GM18867 (cell line): ENCODE measurements at regions not wholly inside any gene's neighbourhood (a gene's known extent, or its start where the extent isn't known, plus 50 kb on each side); places are given as distances from the start of the nearest gene placed in this dataset.

Experiments
- ATAC-seq: cut with Tn5 transposase; IDR thresholded peaks from one replicate; pipeline ENCODE4 v1.9.1; 2021; ENCODE audit warnings: mild to moderate bottlenecking, moderate library complexity; ENCODE audit not compliant: unreplicated experiment

DNA sequence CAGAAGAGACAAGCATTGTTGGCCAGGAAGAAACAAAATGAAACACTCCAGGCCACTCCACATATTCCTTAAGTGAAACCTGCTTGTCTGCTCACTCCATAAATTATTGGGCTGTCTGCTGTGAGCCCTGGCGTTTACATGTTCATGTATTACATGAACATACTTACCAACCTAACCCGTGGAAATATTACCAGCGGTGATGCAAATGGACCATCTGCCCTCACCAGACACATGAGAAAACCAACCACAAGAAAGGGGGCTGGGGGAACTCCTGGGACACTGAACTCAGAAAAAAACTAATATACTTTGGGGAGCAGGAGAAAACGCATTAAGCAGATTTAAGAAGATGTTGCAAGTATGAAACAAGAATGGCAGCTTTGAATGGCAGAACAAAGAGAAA is 731.2 kb upstream of the IGFBP3 start:
- ATAC-seq, result peak; percentile 36

DNA sequence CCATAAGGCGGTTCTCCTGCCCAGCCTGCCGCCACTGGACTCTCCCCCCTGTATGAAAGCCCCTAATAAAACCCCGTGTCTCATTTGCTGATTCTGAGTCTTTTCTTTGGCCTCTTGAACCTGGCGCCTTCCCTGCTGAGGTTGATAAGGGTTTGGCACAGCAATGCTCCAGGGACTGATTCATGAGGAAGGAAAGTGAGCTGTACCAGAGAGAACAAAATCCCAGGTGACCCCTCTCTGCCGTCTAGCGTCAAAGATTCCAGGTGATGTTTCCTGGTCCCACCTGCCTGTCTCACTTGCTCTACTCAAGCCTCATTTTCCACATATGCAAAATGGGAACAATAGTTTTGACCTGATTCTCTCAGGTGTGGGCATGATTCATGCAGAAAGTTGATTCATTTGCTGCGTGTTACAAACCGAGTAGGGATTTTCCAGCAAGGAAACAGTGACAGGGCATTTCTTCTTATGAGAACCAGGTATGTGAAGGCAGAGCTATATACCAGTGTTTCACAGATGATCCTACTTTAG is 730.6 kb upstream of the IGFBP3 start:
- ATAC-seq, result peak; percentile 37

DNA sequence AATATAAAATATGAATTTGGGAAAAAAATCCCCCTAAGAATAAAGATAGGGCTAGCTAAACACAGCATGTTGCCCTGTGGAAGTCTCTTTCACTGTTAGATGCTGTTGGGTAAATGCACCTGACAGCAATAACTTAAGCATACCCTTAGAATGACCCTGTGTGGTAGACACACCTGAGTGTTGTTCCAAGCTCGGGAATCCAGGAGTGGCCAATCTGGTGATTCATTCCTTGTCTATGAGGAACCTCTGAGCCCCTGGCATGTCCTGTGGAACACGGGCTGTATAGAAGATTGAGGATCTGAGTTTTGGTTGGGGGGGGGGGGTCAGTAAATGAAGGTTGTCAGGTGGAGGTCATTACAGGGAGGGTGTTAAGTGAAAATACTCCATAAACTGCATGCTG is 730.0 kb upstream of the IGFBP3 start:
- ATAC-seq, result no peak

DNA sequence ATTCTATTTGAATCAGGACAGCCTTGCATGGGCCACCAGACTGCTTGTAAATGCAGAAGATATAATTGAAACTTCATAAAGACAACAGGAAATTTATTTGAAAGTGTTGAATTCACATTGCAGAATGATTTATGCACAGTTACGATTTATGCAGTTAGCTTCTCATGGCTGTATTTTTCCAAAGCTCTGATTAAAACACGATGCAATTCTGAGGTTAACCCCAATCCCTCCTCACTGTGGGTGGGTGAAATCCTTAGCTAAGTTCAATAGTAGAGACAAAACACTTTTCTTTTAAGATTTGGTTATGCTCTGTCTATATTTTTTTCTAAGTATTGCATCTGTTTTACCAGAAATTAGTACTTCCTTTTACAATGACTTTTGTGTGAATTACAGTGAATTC is 728.8 kb upstream of the IGFBP3 start:
- ATAC-seq, result no peak

DNA sequence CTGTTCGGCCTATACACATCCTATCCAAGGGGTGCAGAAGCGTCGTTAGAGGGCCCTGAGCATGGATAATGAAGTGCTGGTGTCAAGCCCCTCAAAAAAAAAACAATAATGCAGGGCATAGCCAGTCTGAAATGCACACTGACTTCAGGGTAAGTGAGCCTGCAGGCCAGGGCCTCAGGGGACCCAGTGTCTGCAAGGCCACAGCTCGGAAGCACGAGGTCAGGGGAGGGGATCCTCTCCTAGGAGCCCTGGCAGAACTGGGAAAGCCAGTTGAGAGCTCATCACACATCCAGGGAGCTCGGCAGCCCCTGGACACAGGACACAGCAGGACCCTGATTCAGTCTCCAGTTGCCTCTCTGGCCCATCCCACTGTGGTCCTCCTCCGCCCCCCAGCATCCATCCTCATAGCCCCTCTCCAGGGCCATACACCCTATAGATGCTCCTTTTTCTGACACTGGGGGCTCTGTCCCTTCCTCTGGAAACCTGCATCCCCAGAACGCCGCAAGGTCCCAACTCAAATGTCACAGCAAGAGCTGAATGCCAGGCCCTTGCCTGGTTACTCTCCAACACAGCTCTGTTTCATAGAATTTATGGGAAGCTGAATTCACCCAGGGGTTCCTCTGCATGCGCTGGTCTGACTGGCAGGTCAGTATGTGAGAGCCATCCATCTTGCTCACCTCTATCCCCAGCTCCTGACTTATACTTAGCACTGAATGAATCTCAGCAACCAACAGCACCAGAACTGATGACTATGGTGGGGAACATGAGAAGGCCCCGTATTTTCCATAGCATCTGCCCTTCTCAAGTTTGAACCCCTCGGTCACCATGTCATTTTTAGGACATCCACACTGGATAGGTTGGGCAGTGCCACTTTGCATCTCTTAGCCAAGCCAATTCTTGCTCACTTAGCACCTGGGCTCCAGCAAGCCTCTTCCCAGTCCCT is 717.0 kb upstream of the IGFBP3 start:
- no peak for ATAC-seq

DNA sequence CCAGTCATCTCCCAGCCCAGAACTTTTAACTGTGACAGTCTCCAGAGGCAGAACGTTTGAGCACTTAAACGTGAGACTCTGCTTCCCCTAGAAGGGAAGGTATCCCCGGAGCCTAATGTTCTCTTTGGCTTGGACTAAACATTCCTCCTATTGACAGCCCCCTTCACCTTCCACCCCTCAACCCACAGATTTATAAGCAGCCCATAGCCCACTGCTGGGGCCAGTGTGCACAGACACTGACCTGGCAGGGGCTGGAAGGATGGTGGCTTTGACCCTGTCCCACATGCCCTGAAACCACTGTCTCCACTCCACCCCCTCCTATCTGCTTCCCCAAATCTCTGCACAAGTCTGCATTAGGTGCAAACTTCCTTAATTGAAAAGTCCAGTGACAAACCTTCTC is 715.0 kb upstream of the IGFBP3 start:
- no peak for ATAC-seq

DNA sequence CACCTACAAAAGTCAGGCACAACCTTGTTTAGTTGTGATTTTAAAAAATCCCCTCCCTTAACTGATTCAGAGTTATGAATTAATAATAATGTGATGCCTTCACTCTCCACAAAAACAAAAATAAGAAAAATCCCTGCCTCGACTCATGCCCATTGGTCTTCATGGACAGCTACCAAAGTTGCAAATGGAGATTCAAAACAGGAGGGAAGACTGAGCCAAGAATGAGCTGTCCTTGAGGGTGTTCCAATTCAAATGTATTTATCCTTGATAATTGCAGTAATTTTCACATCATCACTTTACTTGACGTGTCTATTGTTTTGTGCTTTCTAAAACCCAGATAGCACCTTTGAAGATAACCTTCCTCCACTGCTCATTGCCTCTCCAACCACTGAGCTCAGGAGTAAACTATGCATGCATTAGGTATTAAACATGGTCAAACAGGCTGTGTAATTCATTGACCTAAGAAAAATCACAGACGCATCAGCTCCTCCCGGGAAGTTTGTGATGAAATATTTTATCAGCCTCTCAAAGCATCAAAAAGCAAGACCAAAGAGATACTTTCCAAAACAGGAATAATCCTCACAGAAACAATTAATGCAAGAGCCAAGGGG is 712.7 kb upstream of the IGFBP3 start:
- no peak for ATAC-seq

DNA sequence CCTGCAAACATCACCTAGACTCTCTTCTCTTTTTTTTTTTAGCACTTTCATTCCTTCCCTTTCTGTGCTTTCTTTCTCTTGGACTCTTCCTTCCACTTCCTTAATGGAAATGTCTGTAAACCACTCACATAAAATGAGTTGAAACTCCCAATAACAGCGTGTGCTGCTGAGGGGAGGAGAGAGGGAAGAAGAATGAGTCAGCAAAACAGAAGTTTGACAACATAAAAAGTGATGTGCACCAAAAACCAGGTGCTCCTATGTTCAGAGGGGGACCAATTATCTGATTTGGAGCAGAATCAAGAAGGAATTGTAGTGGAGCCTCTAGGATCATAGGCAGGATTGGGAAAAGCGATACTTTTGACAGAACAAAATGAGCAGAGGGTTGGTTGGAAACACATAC is 712.1 kb upstream of the IGFBP3 start:
- no peak for ATAC-seq

DNA sequence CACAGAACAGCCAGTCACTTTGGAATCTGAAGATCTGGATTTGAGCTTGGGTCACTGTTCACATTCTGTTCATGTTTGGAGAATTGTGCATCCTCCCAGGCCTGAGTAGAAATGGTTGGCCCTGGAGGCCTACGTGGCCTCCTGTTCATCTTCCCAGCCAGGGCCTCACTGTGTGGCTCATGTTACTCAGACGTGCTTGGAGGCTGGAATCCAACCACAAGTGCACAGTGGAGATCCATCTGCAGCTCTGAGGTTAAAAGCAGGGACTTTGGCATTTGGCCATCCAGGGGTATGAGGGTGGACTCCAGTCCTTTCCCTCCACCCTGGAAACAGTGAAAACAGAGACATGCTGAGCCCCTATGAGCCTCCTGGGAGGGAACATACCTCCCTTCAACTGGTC is 709.0 kb upstream of the IGFBP3 start:
- ATAC-seq, result no peak

DNA sequence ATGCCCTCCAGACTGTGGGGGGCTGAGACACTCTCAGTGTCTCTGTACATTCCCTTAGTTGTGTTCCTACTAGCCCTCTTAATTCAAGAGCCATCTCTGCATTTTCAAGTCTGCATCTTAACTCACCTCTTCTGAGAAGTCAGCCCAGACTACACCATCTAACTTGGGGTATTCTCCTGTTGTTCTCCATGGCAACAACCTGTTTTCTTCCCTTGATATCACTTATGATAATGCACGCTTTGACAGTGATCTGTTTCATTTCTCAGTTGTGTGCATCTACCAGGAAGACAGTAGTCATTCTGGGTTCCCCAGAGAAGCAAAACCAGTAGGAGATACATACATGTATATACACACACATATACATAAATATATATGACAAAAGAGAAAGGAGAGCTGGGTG is 707.3 kb upstream of the IGFBP3 start:
- no peak for ATAC-seq

DNA sequence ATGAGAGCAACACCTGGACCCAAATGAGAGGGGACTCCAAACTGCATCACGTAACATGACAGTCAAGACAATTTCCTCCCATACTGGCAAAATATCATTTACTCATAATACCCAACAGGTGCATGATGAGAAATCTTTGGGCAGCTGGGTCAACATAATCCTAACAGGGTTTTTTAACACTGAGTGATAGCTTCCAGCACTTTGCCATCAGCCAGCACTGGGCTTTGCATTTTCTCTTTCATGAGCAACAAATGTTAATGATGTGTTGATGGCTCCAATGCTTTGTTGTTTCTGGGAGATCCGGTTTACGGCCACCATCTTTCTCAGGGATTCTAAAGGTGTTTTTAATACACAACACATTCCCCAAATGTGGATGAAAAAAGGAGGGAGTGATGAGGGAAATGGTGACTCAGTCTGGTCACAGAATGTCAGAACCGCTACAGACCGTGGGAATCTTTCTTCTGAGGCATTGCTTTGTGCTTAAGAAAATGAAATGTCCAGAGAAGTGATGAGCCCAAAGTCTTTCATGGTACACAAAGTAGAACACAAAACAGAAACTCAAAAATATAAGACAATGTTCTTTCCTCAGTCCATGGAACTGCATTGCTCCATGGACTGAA is 705.7 kb upstream of the IGFBP3 start:
- ATAC-seq, result no peak

DNA sequence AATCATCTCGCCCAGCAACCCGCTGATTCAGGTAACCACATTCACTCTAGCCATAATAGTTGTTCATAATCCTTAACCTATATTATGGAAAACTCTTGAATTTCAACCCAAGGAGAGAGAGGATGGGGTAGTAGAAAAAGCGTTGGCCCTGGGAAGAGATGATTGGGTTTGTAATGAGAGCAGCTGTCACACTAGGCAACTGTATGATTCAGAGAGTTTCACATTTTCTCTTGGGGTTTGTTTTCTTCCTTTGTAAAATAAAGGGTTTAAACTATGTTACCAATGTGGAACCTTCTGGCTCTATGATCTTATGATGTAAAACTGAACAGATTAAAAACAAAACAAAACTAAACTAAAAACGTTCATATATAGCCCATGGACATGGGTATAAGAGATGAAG is 705.2 kb upstream of the IGFBP3 start:
- ATAC-seq, result no peak

DNA sequence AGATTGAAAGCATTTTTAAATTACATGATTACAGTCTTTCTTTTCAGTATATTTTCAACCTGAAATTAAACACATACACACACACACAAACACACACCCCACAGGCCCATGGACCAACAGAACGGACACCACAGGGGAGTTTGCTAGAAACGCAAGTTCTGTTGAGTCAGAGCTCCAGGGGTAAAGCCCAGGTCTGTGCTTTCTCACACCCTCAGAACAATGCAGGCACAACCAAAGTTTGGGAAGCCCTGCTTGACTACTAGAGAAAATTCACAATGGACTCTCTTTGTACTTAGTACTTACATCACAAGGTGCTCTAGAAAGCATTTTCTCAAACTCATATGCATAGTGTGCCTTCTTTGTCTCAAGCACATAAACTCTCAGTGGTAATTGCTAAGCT is 704.0 kb upstream of the IGFBP3 start:
- no peak for ATAC-seq

DNA sequence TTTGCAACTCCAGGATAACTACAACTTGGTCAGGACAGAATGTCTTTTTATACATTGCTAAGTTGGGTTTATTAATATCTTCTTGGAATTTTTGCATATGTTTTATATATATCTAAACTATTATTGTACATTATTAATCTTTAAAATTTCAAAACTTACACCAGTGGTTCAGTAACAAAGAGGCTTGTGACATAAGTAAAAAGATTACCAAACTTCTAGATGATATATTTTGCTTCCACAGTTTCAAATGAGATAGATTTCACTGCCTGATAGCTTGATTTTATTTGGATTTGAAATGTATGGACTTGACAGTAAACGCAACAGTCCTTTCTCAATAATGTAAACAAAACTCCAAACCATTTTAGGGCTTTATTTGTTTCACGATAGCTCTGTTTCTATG is 701.2 kb upstream of the IGFBP3 start:
- ATAC-seq, result no peak

DNA sequence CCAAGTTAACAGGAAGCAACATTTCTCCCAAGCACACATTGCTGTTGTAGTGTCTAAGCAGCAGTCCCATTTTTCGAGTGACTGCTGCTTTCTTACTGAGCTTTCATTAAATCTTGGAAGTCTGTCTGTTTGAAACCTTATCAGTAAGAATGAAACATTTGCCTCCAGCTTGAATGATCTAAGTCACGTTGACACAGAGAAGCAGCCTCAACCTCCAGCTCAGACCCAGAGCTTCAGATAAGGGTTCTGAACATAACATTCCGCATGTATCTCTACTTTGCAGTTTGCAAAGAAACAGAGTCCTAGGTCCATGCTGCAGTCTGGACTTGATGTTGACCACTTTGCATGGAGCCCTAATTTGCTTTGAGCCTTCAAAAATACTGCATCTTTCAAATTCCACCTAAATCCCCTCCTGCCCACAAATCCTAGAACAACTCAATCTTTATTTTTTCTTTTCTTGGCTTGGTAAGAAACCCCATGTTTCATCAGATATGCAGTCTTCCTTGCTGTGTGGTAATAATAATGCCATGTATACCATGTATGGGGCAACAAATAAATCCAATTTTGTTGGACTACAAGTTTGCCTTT is 698.7 kb upstream of the IGFBP3 start:
- no peak for ATAC-seq

DNA sequence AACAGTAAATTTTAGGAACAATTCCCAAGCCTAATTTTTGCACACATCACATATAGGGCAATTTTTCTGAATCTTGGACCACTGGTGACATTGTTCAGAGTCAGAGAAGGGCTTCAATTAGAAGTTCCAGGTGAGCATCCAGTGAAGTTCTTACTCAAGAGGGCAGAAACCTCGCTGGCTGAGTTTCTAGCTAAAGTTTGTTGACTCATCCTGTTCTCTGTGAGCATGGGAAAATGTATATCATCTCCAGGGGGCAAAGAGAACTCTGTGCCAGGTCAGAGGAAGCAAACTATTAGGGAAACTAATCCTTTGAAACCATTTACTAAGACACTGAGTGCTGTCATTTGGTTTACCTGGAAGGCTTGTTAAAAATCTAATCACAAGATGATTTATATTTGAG is 695.6 kb upstream of the IGFBP3 start:
- no peak for ATAC-seq

DNA sequence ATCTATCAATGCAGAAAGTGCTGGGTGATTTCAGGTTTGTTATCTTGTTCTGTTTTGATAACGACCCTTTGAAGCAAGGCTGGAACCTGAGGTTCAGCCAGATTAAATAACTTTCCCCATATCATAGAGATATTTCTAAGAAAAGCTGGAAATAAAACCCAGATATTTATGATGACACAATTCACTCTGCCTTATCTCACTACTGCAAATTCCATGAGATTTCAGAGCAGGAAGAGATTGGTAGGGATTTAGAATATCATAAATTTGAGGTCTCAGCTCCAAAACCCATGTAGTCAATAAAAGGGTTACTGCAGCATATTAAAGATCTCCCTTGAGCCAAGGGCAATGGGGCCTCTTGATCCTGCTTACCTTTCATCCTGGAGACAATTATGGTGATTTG is 692.5 kb upstream of the IGFBP3 start:
- ATAC-seq, result no peak

DNA sequence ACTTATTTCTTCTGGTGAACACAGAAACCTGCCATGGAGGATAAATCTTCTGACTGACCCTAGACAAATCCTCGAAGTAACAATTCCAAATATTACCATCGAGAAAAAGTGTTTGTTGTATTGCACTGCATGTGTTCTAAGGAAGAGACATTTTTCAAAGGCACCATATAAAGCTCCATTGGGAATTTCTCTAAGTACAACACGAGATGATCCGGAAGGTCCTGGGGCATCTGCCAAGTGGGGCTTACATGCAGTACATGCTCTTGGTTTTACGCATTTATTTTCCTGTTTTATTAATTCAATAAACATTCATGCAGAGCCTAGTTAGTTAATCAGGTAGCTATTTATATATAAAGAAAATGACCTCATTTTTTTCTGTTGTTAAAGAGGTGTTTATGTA is 692.0 kb upstream of the IGFBP3 start:
- no peak for ATAC-seq

DNA sequence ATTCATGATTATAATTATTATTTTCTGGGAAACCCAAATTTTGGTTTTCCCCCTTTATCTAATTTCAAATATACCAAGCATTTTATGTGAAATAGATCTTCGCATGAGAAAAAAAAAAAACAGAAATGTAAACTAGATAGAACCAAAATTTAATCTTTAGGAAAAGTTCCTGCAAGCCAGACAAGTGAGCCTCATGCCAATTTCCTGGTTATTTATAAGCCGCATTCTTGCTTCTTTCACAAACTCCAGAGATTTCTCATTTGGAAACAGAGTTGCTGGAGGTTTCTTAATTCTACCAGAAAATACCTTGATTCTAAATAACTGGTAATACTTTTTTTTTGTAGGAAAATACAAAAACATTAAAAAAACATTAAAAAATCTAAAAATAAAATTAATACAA is 690.4 kb upstream of the IGFBP3 start:
- no peak for ATAC-seq

DNA sequence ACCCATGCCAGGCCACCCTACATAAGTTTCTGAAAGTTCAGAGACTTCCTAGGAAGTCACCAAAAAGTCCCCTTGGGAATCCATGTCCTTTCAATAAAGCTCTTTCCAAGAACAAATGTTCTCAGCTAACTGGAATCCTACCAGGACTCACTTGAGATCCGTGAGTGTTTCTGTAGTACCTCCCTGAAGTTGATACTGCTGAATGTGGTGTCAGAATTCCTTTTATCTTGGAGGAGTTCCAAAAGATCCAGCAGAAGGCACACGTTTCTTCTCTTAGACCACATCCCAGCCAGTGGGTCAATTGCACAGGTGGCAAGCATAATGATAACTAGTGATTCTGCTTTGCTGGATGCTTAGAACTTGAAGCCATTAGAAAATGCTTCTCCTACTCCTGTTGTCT is 689.7 kb upstream of the IGFBP3 start:
- ATAC-seq, result no peak

DNA sequence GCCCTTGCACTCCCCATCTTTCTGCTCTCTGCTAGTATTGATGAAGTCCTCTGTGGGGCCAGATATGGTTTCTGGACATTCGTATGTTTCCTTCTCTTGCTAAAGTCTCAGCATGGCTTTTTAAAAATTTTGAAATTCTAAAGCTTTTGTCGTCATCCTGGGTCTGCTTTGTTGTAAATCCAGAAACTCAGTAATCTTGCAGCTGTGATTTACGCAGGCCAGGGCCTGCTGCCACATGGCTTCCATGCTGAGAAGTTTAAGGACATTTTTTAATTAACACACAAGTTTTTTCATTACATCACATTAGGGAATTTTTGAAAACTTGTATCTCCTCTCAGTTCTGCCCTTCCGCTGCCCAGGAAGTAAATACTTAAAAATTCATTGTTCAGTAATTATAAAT is 686.1 kb upstream of the IGFBP3 start:
- no peak for ATAC-seq

DNA sequence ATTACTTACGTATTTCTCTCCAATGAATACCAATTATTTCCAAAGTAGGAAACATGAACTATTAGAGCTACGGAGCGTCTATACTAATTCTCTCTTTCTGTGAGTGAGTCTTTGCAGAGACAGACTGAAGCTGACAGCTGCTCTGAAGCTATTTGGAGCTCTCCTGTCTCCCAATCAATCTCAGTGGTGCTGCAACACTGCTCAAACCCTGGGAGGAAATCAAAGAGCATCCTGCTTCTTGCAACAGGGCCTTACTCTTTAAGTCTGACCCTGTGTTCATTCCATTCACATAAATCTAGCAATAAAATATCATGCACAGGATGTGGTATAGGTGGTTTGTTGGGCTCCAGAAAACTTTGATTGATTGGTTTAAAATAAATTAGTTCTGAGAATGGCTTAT is 685.7 kb upstream of the IGFBP3 start:
- ATAC-seq, result no peak
